Heart left ventricle (tissue), 13 donors: ENCODE measurements at regions not wholly inside any gene's neighbourhood (a gene's known extent, or its start where the extent isn't known, plus 50 kb on each side); places are given as distances from the start of the nearest gene placed in this dataset.
"Not testable (repeated sequence)": the region's sequence is repeated elsewhere in the genome, so short reads cannot be mapped to it uniquely, and the experiment has no call there.

Source experiments
- POLR2A ChIP-seq, 2 donors: fragments of 450-650 bp; IDR thresholded peaks; one replicate each; pipeline ENCODE4 v1.6.1; 2017; ENCODE audit warnings: antibody characterized with exemption in 2 of 2, mild to moderate bottlenecking in 2 of 2, moderate library complexity in 2 of 2
- TF ChIP-seq, protein P1 (sequence below), 12 donors: fragments of 200-600 bp; sonication (generic) in 4 of 12; IDR thresholded peaks; one replicate each; pipeline versions ENCODE4 v1.5.0 to v1.8.0; 2018 to 2022; ENCODE audit warnings: antibody characterized with exemption in 12 of 12, mild to moderate bottlenecking in 5 of 12
- donor health status: ischemic (EF 13 %, LVEDD 7.1; RV severe dilation, severe dysfunction).
- donor health status: DM: no; HTN: yes; CAD: no.
- donor health status: DM: no; HTN: no; CAD: no.
- donor health status: ischemic (EF 25% LVEDD 6.9; RV normal size, moderate dysfunction).
- donor health status: ischemic (EF 25% LVEDD 5.7; RV mildly dilated, moderate dysfunction).
- donor health status: ischemic (EF 35%, LVEDD 5.7; RV mildly dilated, moderate dysfunction).
- donor health status: nonischemic (EF 11% LVEDD 7.7; RV severe dilation, severe dysfunction).
- donor health status: DM: yes; HTN: yes; CAD: no.
- donor health status: PGD.
- donor health status: ischemic (EF 29% LVEDD 5.4; RV normal size, mild dysfunction).
- donor health status: nonischemic (EF 23%, LVEDD 6.1; RV moderate dilation, normal function).

DNA sequence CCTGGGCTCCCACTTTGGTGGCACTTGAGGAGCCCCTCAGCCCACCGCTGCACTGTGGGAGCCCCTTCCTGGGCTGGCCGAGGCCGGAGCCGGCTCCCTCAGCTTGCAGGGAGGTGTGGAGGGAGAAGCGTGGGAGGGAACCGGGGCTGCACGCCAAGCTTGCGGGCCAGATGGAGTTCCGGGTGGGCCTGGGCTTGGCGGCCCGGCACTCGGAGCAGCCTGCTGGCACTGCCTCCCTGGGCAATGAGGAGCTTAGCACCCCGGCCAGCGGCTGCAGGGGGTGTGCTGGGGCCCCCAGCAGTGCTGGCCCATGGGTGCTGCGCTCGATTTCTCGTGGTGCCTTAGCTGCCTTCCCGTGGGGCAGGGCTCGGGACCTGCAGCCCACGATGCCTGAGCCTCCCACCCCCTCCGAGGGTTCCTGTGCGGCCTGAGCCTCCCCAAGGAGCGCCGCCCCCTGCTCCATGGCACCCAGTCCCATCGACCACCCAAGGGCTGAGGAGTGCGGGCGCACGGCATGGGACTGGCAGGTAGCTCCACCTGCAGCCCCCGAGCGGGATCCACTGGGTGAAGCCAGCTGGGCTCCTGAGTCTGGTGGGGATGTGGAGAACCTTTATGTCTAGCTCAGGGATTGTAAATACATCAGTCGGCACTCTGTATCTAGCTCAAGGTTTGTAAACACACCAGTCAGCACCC lies 1068.5 kb downstream of the ROBO2 start:
- TF ChIP-seq, protein P1, sequence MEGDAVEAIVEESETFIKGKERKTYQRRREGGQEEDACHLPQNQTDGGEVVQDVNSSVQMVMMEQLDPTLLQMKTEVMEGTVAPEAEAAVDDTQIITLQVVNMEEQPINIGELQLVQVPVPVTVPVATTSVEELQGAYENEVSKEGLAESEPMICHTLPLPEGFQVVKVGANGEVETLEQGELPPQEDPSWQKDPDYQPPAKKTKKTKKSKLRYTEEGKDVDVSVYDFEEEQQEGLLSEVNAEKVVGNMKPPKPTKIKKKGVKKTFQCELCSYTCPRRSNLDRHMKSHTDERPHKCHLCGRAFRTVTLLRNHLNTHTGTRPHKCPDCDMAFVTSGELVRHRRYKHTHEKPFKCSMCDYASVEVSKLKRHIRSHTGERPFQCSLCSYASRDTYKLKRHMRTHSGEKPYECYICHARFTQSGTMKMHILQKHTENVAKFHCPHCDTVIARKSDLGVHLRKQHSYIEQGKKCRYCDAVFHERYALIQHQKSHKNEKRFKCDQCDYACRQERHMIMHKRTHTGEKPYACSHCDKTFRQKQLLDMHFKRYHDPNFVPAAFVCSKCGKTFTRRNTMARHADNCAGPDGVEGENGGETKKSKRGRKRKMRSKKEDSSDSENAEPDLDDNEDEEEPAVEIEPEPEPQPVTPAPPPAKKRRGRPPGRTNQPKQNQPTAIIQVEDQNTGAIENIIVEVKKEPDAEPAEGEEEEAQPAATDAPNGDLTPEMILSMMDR (IDR thresholded peaks at IDR 0.05) = not testable (repeated sequence)
- TF ChIP-seq POLR2A (IDR thresholded peaks at IDR 0.05) = not testable (repeated sequence)
